K562 (cell line): ENCODE measurements at regions not wholly inside any gene's neighbourhood (a gene's known extent, or its start where the extent isn't known, plus 50 kb on each side); places are given as distances from the start of the nearest gene placed in this dataset.

Experiments used
- ATAC-seq: fragments of 200-7000 bp; cut with Tn5 transposase; 3 replicates; pipeline ENCODE4 v1.9.1; 2020; ENCODE audit warnings: moderate library complexity
- BruUV-seq: library from RNA; stranded (reverse); fragments of 400-500 nt; replicated peaks from 2 replicates; lab custom pipeline; 2021; lab: Mats Ljungman, UMichigan
- CTCF ChIA-PET: fragments of 300-600 bp; formaldehyde crosslinking; extraction: SDS; loops from one replicate; lab custom pipeline; 2021; ENCODE audit warnings: low intra/inter-chr PET ratio; lab: Yijun Ruan, JAX
- POLR2A ChIA-PET: fragments of 300-600, 350-650 bp; sonication (Branson Sonifier 250); formaldehyde crosslinking; extraction: SDS; loops from one replicate; lab custom pipeline; 2021; ENCODE audit warnings: antibody characterized with exemption, inconsistent platforms; lab: Yijun Ruan, JAX
- DNase-seq, 4 experiments: peaks; one replicate each; pipeline versions ENCODE4 v3.0.0 to v3.0.0-alpha.2; 2011 to 2018; ENCODE audit warnings: low spot score in 3 of 4, mixed read lengths in 3 of 4; ENCODE audit errors: extremely low read depth in 1 of 4
- FAIRE-seq: peaks from 2 replicates; lab custom pipeline; 2011; peaks lifted over from hg19 to GRCh38; lab: Jason Lieb, UNC
- H2AFZ ChIP-seq: 2 replicates; pipeline ENCODE4 v1.6.0; 2011; ENCODE audit warnings: low read depth, low read length, control low read depth, inconsistent platforms
- H3K27ac ChIP-seq: fragments of 200-600 bp; 3 replicates; pipeline ENCODE4 v1.8.0; 2011; ENCODE audit warnings: low read depth, mild to moderate bottlenecking, control low read depth, inconsistent platforms, low read length, moderate library complexity, mixed read lengths; ENCODE audit errors: extremely low read depth
- H3K27me3 ChIP-seq, 2 experiments: fragments of 300-600 bp in 1 of 2; 2 replicates in 1 of 2; 3 replicates in 1 of 2; pipeline versions ENCODE4 v1.6.0 to v1.8.0; 2011; ENCODE audit warnings: inconsistent platforms in 2 of 2, low read length in 2 of 2, mild to moderate bottlenecking in 1 of 2, mixed read lengths in 1 of 2, moderate library complexity in 1 of 2; ENCODE audit not compliant: control insufficient read depth in 2 of 2, insufficient read depth in 2 of 2
- H3K36me3 ChIP-seq: fragments of 300-600 bp; 3 replicates; pipeline ENCODE4 v1.8.0; 2011; ENCODE audit warnings: mild to moderate bottlenecking, low read length, inconsistent platforms; ENCODE audit not compliant: control insufficient read depth, insufficient read depth
- H3K4me1 ChIP-seq, 2 experiments: fragments of 200-600 bp in 1 of 2; replicated peaks in 1 of 2; 2 replicates in 1 of 2; 3 replicates in 1 of 2; pipeline versions ENCODE4 v1.5.1 to v1.8.0; 2011; ENCODE audit warnings: inconsistent platforms in 2 of 2, low read length in 2 of 2, mild to moderate bottlenecking in 1 of 2, mixed read lengths in 1 of 2, moderate library complexity in 1 of 2; ENCODE audit not compliant: control insufficient read depth in 2 of 2, insufficient read depth in 2 of 2
- H3K4me2 ChIP-seq: 2 replicates; pipeline ENCODE4 v1.6.1; 2011; ENCODE audit warnings: low read length, control low read depth, inconsistent platforms, mixed read lengths; ENCODE audit not compliant: insufficient read depth
- H3K4me3 ChIP-seq: fragments of 200-600 bp; sonication (generic), shearing (Covaris generic); 2 replicates; pipeline ENCODE4 v1.5.1; 2016; ENCODE audit warnings: control low read depth, inconsistent platforms
- H3K79me2 ChIP-seq: fragments of 200-600 bp; 3 replicates; pipeline ENCODE4 v1.8.0; 2011; ENCODE audit warnings: low read length, inconsistent platforms; ENCODE audit not compliant: control insufficient read depth, insufficient read depth
- H3K9ac ChIP-seq, 2 experiments: 2 replicates each; pipeline versions ENCODE4 v1.6.0 to v1.6.1; 2011; ENCODE audit warnings: low read depth in 2 of 2, low read length in 2 of 2, control low read depth in 1 of 2, inconsistent platforms in 1 of 2, mild to moderate bottlenecking in 1 of 2, mixed read lengths in 1 of 2; ENCODE audit not compliant: insufficient read depth in 1 of 2
- H3K9me1 ChIP-seq: one replicate; pipeline ENCODE4 v1.6.0; 2011; ENCODE audit warnings: inconsistent platforms, mild to moderate bottlenecking, low read length, moderate library complexity; ENCODE audit not compliant: control insufficient read depth, insufficient read depth
- H3K9me3 ChIP-seq: replicated peaks from 2 replicates; pipeline ENCODE4 v1.5.1; 2011; ENCODE audit warnings: low read depth, low read length, inconsistent platforms; ENCODE audit not compliant: control insufficient read depth, insufficient read depth
- H4K20me1 ChIP-seq: replicated peaks from 2 replicates; pipeline ENCODE4 v1.6.1; 2011; ENCODE audit warnings: low read length, inconsistent platforms, mixed read lengths; ENCODE audit not compliant: control insufficient read depth, insufficient read depth
- ARID4B ChIP-seq: sonication (generic); formaldehyde crosslinking; IDR thresholded peaks from 2 replicates; pipeline ENCODE4 v1.8.0; 2022; ENCODE audit warnings: mild to moderate bottlenecking, missing genetic modification reagents
- GABPB1 ChIP-seq: sonication (generic); formaldehyde crosslinking; IDR thresholded peaks from 2 replicates; pipeline ENCODE4 v1.8.0; 2022; ENCODE audit warnings: mild to moderate bottlenecking, missing genetic modification reagents
- MIER1 ChIP-seq: fragments of 450-650 bp; IDR thresholded peaks from 2 replicates; pipeline ENCODE4 v1.6.1; 2016; ENCODE audit warnings: antibody characterized with exemption, mild to moderate bottlenecking, low read depth
- POLR2AphosphoS2 ChIP-seq: IDR thresholded peaks from 2 replicates; pipeline ENCODE4 v1.6.1; 2012; ENCODE audit warnings: low read length, improper control_type of control experiment
- PURB ChIP-seq: sonication (generic); formaldehyde crosslinking; IDR thresholded peaks from 2 replicates; pipeline ENCODE4 v1.9.0; 2021; ENCODE audit warnings: low read depth, mild to moderate bottlenecking, missing genetic modification reagents
- RNF2 ChIP-seq: sonication (generic); IDR thresholded peaks from 2 replicates; pipeline ENCODE4 v1.6.1; 2016
- RREB1 ChIP-seq: fragments of 250-450 bp; sonication (Bioruptor Pico); IDR thresholded peaks from 2 replicates; pipeline ENCODE4 v1.4.0; 2020
- WGBS: fragments of 100-300 bp; shearing (Covaris generic); methylation state at CpG from one replicate; pipeline ENCODE4 v1.1.6; 2016; ENCODE audit warnings: low coverage, mixed read lengths; ENCODE audit not compliant: insufficient coverage; ENCODE audit errors: missing lambda C conversion rate; 5-methylcytosine and 5-hydroxymethylcytosine counted together
- in situ Hi-C: fragments of 300-500 bp; cut with MboI; formaldehyde crosslinking; loops from 4 replicates; pipeline ENCODE4 v1.15.0; 2018; ENCODE audit warnings: inconsistent platforms, mixed read lengths
- intact Hi-C: fragments of 100-400 bp; cut with micrococcal nuclease; formaldehyde crosslinking; loops from 2 replicates; pipeline ENCODE4 v1.14.2; 2022

GRCh38 chr1:90591970-90592356, 125.1 kb downstream of the BARHL2 start:
- DNase-seq (no peak), ATAC-seq (no peak), FAIRE-seq (no peak)
- H3K4me3 ChIP-seq: no peak overlapping the region
- H3K9ac ChIP-seq: no peak overlapping the region
- H3K27ac ChIP-seq: no peak overlapping the region
- H3K36me3 ChIP-seq: no peaks in the 10 kb centered on the region
- no peaks in the 10 kb centered on the region for H3K79me2 ChIP-seq
- no peak overlapping the region for H2AFZ ChIP-seq
- H3K9me1 ChIP-seq: no peaks in the 10 kb centered on the region
- no peaks in the 10 kb centered on the region for H4K20me1 ChIP-seq
- H3K4me1 ChIP-seq: no peaks in the 10 kb centered on the region
- H3K9me3 ChIP-seq: no peaks in the 10 kb centered on the region
- intact Hi-C loops (no loop called here), in situ Hi-C loops (no loop called here)
- ChIA-PET POLR2A (interaction anchor here (0.6 to 0.8 kb wide), 4 partner anchors 8 to 1295 kb away, joined by 3 read pairs; no protein-coding TSS in a partner anchor), CTCF (no interaction called here)
- WGBS: 3% methylated on average over 10 of the region's 10 CpGs
- H3K27me3 ChIP-seq: no peaks in the 10 kb centered on the region
- BruUV-seq: no TSS peak
- H3K4me2 ChIP-seq: no peak overlapping the region
- TF ChIP-seq GABPB1 (CRISPR knock-in tag): no peak
- TF ChIP-seq POLR2AphosphoS2: no peak
- TF ChIP-seq RREB1 (CRISPR knock-in tag): no peak
- TF ChIP-seq RNF2: no peak
- TF ChIP-seq ARID4B (CRISPR knock-in tag): no peak
- no peak for TF ChIP-seq PURB (CRISPR knock-in tag)
- TF ChIP-seq MIER1: no peak
